ENCODE measurements at regions not wholly inside any gene's neighbourhood (a gene's known extent, or its start where the extent isn't known, plus 50 kb on each side); places are given as distances from the start of the nearest gene placed in this dataset.

- in situ Hi-C loops (cut with HindIII; ENCODE audit: low pct_unique_long_range_greater_than_20kb, low sequenced_read_pairs), result no loop called here
- DNase-seq (ENCODE audit: low read depth, low spot score), result no peak
Measured at GRCh38 chr2:240336820-240337427, 98.5 kb upstream of the GPC1 start.

GRCh38 chr2:240338274-240338673 lies 97.2 kb upstream of the GPC1 start:
- no peak for DNase-seq (ENCODE audit: low read depth, low spot score)
- in situ Hi-C loops (cut with HindIII; ENCODE audit: low pct_unique_long_range_greater_than_20kb, low sequenced_read_pairs), result no loop called here

- DNase-seq (ENCODE audit: low read depth, low spot score), result no peak
- in situ Hi-C loops (cut with HindIII; ENCODE audit: low pct_unique_long_range_greater_than_20kb, low sequenced_read_pairs), result no loop called here
Measured at GRCh38 chr2:240339411-240340360, 95.8 kb upstream of the GPC1 start.

DNA sequence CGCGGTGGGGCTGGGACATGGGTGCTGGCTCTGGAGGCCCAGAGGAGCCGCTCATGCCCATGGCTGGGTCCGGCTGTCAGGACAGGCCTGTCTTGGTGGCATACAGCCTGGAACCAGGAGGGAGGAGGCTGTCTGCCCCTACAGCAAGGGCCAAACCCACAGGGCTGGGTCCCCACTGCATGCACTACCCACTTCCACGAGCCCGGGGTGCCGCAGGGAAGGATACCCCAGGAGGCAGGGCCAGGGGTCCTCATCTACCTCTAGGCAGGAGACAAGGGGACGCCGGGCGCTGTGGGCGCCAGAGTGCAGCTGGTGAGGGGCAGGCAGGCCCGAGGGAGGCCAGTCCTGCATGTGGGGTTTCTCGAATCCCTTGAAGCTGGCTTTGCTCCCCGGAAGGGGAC lies 95.1 kb upstream of the GPC1 start:
- no peak for DNase-seq (ENCODE audit: low read depth, low spot score)
- in situ Hi-C loops (cut with HindIII; ENCODE audit: low pct_unique_long_range_greater_than_20kb, low sequenced_read_pairs), result no loop called here

GRCh38 chr2:240341064-240341463 lies 94.4 kb upstream of the GPC1 start:
- in situ Hi-C loops (cut with HindIII; ENCODE audit: low pct_unique_long_range_greater_than_20kb, low sequenced_read_pairs), result no loop called here

GRCh38 chr2:240343548-240343947 lies 91.9 kb upstream of the GPC1 start:
- DNase-seq (ENCODE audit: low read depth, low spot score), result no peak
- in situ Hi-C loops (cut with HindIII; ENCODE audit: low pct_unique_long_range_greater_than_20kb, low sequenced_read_pairs), result no loop called here

More at GRCh38 chr2:240341064-240341463, 94.4 kb upstream of the GPC1 start:
- no peak for DNase-seq (ENCODE audit: low read depth, low spot score)

GRCh38 chr2:240344904-240345303 lies 90.6 kb upstream of the GPC1 start:
- in situ Hi-C loops (cut with HindIII; ENCODE audit: low pct_unique_long_range_greater_than_20kb, low sequenced_read_pairs), result no loop called here
- peak; percentile 4 for DNase-seq (ENCODE audit: low read depth, low spot score)

GRCh38 chr2:240346015-240346752 lies 89.3 kb upstream of the GPC1 start:
- in situ Hi-C loops (cut with HindIII; ENCODE audit: low pct_unique_long_range_greater_than_20kb, low sequenced_read_pairs), result no loop called here
- DNase-seq (ENCODE audit: low read depth, low spot score), result no peak

GRCh38 chr2:240346753-240347372 lies 88.6 kb upstream of the GPC1 start:
- DNase-seq (ENCODE audit: low read depth, low spot score), result no peak
- in situ Hi-C loops (cut with HindIII; ENCODE audit: low pct_unique_long_range_greater_than_20kb, low sequenced_read_pairs), result no loop called here

DNA sequence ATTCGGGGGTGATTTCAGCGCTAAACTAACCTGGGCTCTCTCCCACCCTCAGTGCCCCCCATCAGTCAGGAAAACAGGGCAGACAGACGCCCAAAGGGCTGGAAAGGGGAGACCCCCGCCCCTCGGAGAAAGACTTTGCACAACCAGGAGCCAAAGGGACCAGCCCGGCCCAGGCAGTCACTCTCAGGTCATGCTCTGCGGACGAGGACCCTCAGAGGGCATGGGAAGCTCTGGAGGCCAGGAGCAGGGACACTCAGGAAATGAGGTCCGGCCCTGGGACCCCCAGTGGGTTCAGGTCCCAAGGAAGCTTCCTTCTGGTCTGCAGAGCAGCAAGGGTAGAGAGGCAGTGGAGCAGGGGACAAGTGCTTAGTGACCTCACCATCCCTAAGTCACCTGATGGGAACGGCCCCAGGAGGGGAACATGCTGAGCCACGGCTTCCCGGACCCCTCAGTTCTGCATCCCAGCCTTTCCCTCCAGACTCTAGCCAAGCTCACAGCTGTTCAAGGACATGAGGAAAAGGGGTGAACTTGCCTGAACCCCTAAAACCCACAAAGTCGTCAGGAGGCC lies 88.0 kb upstream of the GPC1 start:
- DNase-seq (ENCODE audit: low read depth, low spot score), result no peak
- in situ Hi-C loops (cut with HindIII; ENCODE audit: low pct_unique_long_range_greater_than_20kb, low sequenced_read_pairs), result no loop called here

GRCh38 chr2:240347949-240348500 lies 87.4 kb upstream of the GPC1 start:
- DNase-seq (ENCODE audit: low read depth, low spot score), result no peak
- in situ Hi-C loops (cut with HindIII; ENCODE audit: low pct_unique_long_range_greater_than_20kb, low sequenced_read_pairs), result no loop called here

DNA sequence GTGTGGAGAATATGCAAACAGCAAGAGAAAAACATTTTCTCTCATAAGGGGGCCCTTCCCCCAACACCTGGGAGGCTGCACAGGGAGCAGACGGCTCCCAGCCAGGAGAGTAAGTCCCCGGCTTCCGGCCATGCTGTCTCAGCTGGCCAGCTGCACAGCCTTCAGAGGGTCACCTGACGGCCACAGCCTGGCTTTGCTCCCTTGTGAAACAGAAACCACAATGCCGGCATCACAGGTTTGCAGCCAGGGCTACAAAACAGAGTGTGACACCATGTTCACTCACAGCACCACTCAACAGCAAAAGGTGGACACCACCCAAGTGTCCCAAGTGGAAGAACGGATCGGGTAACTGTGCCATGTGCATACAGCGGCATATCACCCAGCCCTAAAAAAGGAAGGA lies 86.9 kb upstream of the GPC1 start:
- no peak for DNase-seq (ENCODE audit: low read depth, low spot score)
- in situ Hi-C loops (cut with HindIII; ENCODE audit: low pct_unique_long_range_greater_than_20kb, low sequenced_read_pairs), result no loop called here

DNA sequence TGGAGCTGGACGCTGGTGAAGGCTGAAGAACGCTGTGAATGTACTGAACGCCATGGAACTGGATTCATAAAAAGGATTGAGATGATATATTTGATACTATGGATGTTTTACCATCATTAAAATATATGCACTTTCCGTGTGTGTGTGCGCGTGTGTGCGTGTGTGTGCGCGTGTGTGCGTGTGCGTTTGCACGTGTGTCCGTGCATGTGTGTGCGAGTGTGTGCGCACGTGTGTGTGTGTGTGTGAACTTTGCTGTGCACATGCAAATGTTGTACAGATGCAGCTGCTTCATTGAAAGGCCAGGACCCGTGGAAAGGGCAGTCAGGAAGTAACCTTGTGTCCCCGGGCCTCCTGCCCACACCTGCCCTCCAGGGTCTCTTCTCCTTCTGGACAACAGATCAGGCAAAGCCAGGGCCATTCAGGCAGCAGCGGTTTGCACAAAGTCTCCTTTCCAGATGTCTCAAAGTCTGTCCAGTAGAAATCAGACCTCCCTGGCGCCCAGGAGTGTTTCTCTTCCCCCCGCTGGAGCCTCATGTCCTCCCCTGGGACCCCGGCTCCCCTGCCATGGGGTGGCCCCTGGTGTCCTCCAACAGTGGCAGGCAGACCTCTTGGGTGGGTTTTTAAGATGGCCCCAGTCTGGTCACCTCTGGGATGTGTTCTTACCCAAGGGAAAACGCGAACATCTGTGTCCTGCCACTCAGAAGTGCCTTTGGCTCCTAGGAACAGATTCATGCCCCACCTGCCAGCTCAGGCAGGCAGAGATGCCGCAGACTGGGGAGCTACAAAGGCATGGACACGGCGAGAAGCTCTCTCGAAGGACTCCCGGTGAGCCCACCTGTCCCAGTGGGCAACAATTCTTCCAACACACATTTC lies 86.1 kb upstream of the GPC1 start:
- no peak for DNase-seq (ENCODE audit: low read depth, low spot score)
- in situ Hi-C loops (cut with HindIII; ENCODE audit: low pct_unique_long_range_greater_than_20kb, low sequenced_read_pairs), result no loop called here

GRCh38 chr2:240350006-240350355 lies 85.5 kb upstream of the GPC1 start:
- no peak for DNase-seq (ENCODE audit: low read depth, low spot score)
- in situ Hi-C loops (cut with HindIII; ENCODE audit: low pct_unique_long_range_greater_than_20kb, low sequenced_read_pairs), result no loop called here

DNA sequence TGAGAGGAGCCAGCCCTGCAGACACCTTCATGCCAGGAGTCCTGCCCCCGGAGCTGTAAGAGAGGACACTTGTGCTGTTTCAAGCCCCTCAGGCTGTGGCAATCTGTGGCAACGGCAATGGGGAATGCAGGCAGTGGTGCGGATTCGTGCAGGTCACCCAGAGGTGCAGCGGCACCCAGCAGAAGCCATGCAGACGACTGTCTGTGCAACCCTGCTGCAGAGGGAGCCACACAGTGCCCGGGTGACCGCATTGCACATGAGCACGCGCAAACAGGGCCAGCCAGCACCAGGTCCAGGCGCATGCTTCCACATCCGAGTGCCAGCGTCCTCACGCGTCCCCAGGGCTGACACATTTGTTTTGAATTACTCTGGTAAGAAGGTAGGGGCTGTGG lies 84.8 kb upstream of the GPC1 start:
- in situ Hi-C loops (cut with HindIII; ENCODE audit: low pct_unique_long_range_greater_than_20kb, low sequenced_read_pairs), result no loop called here
- DNase-seq (ENCODE audit: low read depth, low spot score), result no peak

GRCh38 chr2:240351088-240351741 lies 84.2 kb upstream of the GPC1 start:
- in situ Hi-C loops (cut with HindIII; ENCODE audit: low pct_unique_long_range_greater_than_20kb, low sequenced_read_pairs), result no loop called here
- DNase-seq (ENCODE audit: low read depth, low spot score), result no peak
